ENCODE measurements at regions not wholly inside any gene's neighbourhood (a gene's known extent, or its start where the extent isn't known, plus 50 kb on each side); places are given as distances from the start of the nearest gene placed in this dataset.
"Not testable (repeated sequence)": the region's sequence is repeated elsewhere in the genome, so short reads cannot be mapped to it uniquely, and the experiment has no call there.

DNA sequence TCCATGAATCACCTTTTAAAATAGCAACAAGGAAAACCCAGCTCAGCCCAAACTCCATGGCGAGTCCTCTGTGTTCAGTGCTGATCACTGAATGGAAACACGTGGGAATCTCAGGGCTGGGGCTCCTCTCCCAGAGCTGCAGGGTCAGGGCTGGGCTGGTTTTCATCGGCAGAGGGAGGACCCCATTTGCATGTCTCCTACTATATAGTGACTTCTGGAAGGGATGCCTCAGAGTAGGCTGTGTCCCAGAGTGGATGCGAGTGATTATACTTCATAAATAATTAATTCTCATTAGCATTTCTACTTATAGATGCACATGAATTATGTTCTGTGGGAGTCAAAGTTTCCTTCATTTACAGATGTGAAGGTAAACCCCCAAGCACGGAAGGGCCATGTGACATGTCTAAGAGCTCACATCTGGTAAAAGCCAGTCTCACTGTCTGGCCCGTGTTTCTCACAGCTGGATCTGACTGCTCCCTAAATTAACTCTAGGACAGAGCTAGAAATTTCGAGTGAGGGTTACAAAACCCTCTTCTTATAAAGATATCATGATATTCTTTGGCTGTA is 685.0 kb downstream of the TMEM121 start:
- DNase-seq, result no peak

- no peak for DNase-seq
Measured at GRCh38 chr14:106215229-106215628, 688.8 kb downstream of the TMEM121 start.

DNA sequence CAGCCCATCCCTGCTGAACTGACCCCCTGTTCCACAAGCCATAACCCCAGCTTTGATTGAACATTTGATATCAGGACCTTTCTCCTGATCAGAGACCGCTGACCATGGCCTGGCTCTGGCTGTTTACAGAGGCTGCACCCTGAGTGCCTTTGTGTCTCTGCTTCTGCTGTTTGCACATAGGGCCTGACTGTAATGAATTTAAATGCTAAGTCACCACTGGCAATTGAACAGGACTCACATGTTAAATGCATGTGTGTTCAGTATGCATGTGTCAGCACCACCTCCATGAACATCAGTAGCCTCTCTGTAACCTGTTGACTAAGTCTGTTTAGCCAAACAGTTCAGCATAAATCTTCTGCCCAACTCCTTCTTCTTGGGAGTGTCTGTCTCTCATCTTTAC is 690.3 kb downstream of the TMEM121 start:
- no peak for DNase-seq

GRCh38 chr14:106218174-106218573 is 691.8 kb downstream of the TMEM121 start:
- no peak for DNase-seq

- DNase-seq, result no peak
Measured at GRCh38 chr14:106222311-106222710, 695.9 kb downstream of the TMEM121 start.

- DNase-seq, result no peak
Measured at GRCh38 chr14:106222731-106223130, 696.3 kb downstream of the TMEM121 start.

DNA sequence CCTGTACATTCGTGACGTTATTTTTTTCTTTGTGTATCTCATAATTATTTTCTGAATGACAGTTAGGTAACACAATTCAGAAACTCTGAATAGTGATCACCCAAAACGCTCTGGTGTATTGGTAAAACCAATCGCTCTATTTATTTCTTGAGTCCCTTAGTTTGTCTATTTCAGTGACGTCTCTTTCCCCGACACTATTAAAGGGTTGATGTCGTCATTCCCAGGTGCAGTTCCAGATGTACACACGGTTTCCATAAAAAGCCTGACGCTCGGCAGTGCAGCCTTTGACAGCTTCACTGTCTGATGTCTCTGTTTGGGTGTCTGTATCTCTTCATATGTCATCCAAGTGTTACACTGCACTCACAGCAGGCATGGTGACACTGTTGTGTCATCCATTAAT is 701.4 kb downstream of the TMEM121 start:
- DNase-seq, result no peak

DNA sequence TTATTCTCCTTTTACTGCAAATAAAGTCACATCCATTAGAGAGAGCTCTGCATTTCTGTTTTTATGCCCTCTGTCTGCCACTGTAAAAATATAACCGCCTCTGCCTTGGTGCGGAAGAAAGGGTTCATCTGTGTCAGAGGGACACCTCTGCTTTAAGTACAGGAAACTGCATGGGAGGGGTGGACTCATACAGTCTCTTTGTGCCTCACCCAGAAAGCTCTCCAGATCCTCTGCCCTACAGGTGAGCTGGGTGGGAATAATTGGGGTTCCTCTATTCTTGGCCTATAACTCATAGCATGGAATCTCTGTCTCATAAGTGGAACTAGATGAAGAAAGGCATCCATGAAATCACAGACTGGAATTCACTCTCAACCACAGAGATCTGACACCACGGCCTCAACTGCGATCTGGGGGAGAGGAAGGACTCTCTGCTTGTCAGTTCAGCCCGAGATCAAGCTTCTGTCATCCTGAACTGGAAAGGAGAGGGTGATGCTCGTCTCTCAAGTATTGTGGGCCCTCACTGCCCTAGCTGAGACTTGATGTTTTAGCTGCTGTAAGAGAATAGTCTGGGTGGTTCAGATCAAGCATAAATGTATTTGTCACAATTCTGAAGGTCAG is 702.3 kb downstream of the TMEM121 start:
- DNase-seq, result no peak

GRCh38 chr14:106230071-106230470 is 703.7 kb downstream of the TMEM121 start:
- DNase-seq, result no peak

DNA sequence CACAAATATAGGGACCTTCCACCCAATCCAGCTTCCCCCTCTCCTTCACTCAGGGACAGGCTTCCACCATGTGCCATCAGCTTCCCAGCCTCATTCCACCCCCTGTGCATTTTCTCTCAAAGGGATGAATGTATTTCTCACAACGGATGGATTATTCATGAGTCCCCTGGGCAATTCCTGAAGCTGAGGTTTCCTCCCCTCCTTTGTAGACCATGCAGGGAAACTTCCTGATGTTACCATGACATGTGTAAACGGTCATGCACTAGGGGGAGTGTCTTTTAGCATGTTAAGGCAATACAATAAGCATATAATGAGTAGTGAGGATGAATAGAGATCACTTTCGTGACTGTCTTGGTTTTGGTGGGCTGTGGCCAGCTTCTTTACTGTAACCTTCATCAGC is 706.8 kb downstream of the TMEM121 start:
- not testable (repeated sequence) for DNase-seq

- DNase-seq, result not testable (repeated sequence)
Measured at GRCh38 chr14:106234525-106235254, 708.3 kb downstream of the TMEM121 start.

GRCh38 chr14:106235356-106236159 is 709.2 kb downstream of the TMEM121 start:
- no peak for DNase-seq

DNA sequence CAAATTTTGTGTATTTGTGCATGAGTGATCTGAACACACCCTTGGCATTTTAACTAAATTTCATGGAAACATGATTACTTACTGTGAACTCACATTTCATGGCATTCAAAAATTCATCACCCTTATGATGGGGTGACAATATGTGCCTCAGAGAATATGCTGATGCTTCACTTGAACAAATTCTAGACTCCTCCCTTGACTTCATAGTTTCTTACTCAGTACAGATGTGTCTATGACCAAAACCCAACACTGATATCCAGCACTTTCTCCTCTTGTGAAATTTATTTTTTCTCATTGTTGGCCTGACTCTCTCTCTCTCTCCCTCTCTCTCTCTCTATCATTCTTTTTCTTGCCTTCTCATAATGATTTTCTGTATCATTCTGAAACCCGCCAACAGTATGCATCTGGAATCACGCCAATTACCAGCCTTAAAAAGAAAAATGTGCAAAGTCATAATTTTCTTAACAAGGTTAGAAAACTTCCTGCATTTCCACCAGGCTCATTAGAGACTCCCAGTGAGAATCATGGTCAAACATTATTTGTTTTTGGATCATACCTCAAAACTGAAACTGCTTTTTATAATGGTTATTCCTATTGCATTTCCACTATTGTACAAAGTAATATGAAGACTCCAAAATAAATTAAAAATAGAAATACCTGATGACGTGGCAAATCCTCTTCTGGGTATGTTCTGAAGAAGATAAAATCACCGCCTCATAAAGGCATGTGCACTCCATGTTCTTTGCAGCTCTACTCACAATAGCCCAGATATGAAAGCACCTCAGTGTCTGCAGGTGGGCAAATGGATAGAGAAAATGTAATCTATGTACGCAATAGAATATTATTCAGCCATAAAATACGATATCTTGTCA is 722.2 kb downstream of the TMEM121 start:
- DNase-seq, result no peak

DNA sequence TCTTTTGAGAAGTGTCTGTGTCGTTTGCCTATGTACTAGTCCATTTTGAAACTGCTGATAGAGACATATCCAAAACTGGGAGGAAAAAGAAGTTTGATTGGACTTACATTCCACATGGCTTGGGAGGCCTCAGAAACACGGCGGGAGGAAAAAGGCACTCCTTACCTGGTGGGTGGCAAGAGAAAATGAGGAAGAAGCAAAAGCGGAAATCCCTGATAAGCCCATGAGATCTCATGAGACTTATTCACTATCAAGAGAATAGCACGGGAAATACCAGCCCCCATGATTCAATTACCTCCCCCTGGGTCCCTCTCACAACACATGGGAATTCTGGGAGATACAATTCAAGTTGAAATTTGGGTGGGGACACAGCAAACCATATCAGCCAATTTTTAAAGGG is 727.6 kb downstream of the TMEM121 start:
- DNase-seq, result not testable (repeated sequence)

- peak in 4 of 14 donors; percentile 0 to 9 (median 6) for DNase-seq
Measured at GRCh38 chr14:106257569-106257994, 731.2 kb downstream of the TMEM121 start.

- DNase-seq, result no peak
Measured at GRCh38 chr14:106268013-106268727, 741.8 kb downstream of the TMEM121 start.

- no peak for DNase-seq
Measured at GRCh38 chr14:106269029-106269428, 742.6 kb downstream of the TMEM121 start.

DNA sequence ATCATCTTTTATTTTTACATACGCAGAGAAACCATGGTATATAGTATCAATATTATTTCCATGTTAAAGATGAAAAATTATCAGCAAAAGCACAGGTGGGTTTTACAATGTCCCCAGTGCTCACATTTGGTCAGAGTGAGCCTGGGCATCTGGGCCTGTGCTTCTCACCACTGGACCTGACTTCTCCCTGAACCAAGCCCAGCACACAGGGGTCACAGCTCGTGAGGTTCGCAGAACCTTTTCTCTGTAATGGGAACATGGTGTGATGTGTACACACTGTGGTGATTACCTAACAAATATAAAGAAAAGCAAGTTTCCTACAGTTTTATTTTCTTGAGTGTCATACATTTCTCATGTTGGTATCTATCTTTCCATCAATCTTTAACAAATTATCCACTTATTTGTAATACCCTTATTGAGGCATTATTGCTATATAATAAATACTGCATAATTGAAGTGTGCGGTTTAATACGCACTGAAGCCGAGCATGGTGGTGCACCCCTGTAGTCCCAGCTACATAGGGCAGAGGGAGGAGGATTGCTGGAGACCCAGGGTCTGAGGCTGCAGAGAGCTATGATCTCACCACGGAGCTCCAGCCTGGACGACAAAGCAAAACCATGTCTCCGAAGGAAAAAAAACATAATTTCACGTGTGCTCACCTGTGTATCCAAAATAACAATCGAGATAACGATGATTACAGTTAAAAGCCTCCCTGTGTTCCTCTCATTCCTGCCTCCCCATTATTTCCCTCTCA is 743.2 kb downstream of the TMEM121 start:
- no peak for DNase-seq

- DNase-seq, result not testable (repeated sequence)
Measured at GRCh38 chr14:106270476-106271121, 744.2 kb downstream of the TMEM121 start.
